Neural progenitor cell (in vitro differentiated cells): ENCODE measurements at regions not wholly inside any gene's neighbourhood (a gene's known extent, or its start where the extent isn't known, plus 50 kb on each side); places are given as distances from the start of the nearest gene placed in this dataset.

ENCODE experiments used
- DNase-seq: peaks from one replicate; pipeline ENCODE4 v3.0.0-alpha.2; 2016; ENCODE audit warnings: low spot score
- H2AFZ ChIP-seq: fragments of 200-600 bp; sonication (generic); replicated peaks from 2 replicates; pipeline ENCODE4 v1.6.1; 2016; ENCODE audit warnings: antibody characterized with exemption
- H3F3A ChIP-seq: fragments of 200-600 bp; sonication (generic); 2 replicates; pipeline ENCODE4 v1.6.1; 2016; ENCODE audit warnings: antibody characterized with exemption, low read depth
- H3K27ac ChIP-seq: fragments of 200-600 bp; sonication (generic); 2 replicates; pipeline ENCODE4 v1.5.1; 2016; ENCODE audit warnings: mild to moderate bottlenecking
- H3K27me3 ChIP-seq: fragments of 200-600 bp; sonication (generic); 2 replicates; pipeline ENCODE4 v1.6.1; 2016; ENCODE audit warnings: mild to moderate bottlenecking, moderate library complexity
- H3K36me3 ChIP-seq: fragments of 200-600 bp; sonication (generic); 2 replicates; pipeline ENCODE4 v1.5.1; 2016
- H3K4me1 ChIP-seq: fragments of 200-600 bp; sonication (generic); 2 replicates; pipeline ENCODE4 v1.6.1; 2016; ENCODE audit warnings: mixed run types
- H3K4me2 ChIP-seq: fragments of 200-600 bp; sonication (generic); 2 replicates; pipeline ENCODE4 v1.6.1; 2016
- H3K4me3 ChIP-seq: fragments of 200-600 bp; sonication (generic); 2 replicates; pipeline ENCODE4 v1.5.1; 2016
- H3K79me2 ChIP-seq: fragments of 200-600 bp; sonication (generic); 2 replicates; pipeline ENCODE4 v1.6.1; 2016; ENCODE audit warnings: low read depth
- H3K9ac ChIP-seq: fragments of 200-600 bp; sonication (generic); 2 replicates; pipeline ENCODE4 v1.6.1; 2016
- H3K9me3 ChIP-seq: fragments of 200-600 bp; sonication (generic); 2 replicates; pipeline ENCODE4 v1.5.1; 2016; ENCODE audit warnings: low read depth
- H4K20me1 ChIP-seq: fragments of 200-600 bp; sonication (generic); 2 replicates; pipeline ENCODE4 v1.6.1; 2016; ENCODE audit warnings: low read depth
- H3K27ac Mint-ChIP-seq: 3 replicates; pipeline ENCODE4 v1.8.0; 2021; ENCODE audit warnings: mixed read lengths
- H3K27me3 Mint-ChIP-seq: 2 replicates; pipeline ENCODE4 v1.8.0; 2022; ENCODE audit warnings: low read depth, mild to moderate bottlenecking, inconsistent platforms, moderate library complexity, mixed read lengths; ENCODE audit not compliant: insufficient read depth
- H3K36me3 Mint-ChIP-seq: 3 replicates; pipeline ENCODE4 v1.8.0; 2021; ENCODE audit warnings: mixed read lengths
- H3K4me1 Mint-ChIP-seq: 3 replicates; pipeline ENCODE4 v1.8.0; 2021; ENCODE audit warnings: mixed read lengths
- H3K4me3 Mint-ChIP-seq: 3 replicates; pipeline ENCODE4 v1.8.0; 2021; ENCODE audit warnings: mild to moderate bottlenecking, moderate library complexity, mixed read lengths
- H3K9me3 Mint-ChIP-seq: 3 replicates; pipeline ENCODE4 v1.8.0; 2020; ENCODE audit warnings: mixed read lengths
- CTCF ChIP-seq: fragments of 200-600 bp; sonication (generic); IDR thresholded peaks from 2 replicates; pipeline ENCODE4 v1.5.1; 2017; ENCODE audit warnings: antibody characterized with exemption, mild to moderate bottlenecking
- EZH2 ChIP-seq: fragments of 200-600 bp; sonication (generic); IDR thresholded peaks from 2 replicates; pipeline ENCODE4 v1.6.1; 2017; ENCODE audit warnings: antibody characterized with exemption, mild to moderate bottlenecking, moderate library complexity
- EZH2phosphoT487 ChIP-seq: fragments of 200-600 bp; sonication (generic); IDR thresholded peaks from 2 replicates; pipeline ENCODE4 v1.6.1; 2017; ENCODE audit warnings: antibody characterized with exemption

GRCh38 chr1:157288006-157288405 lies 149.8 kb upstream of the ETV3 start:
- no peaks in the 10 kb centered on the region for H3K36me3 ChIP-seq
- no peak overlapping the region for H3K4me3 ChIP-seq

GRCh38 chr1:157287462-157287861 lies 149.3 kb upstream of the ETV3 start:
- no peak for DNase-seq
- Histone ChIP-seq H3K79me2 (no peaks in the 10 kb centered on the region), H3K4me1 (no peaks in the 10 kb centered on the region), H3K9me3 (no peaks in the 10 kb centered on the region), H3K36me3 (no peaks in the 10 kb centered on the region), H2AFZ (no peak overlapping the region), H3K9ac (no peak overlapping the region), H3F3A (no peaks in the 10 kb centered on the region), H3K4me2 (no peak overlapping the region), H3K27ac (no peak overlapping the region), H4K20me1 (no peaks in the 10 kb centered on the region), H3K4me3 (no peak overlapping the region), H3K27me3 (no peaks in the 10 kb centered on the region)
- Mint-ChIP-seq H3K9me3 (no peaks in the 10 kb centered on the region), H3K4me3 (no peak overlapping the region), H3K27me3 (peaks cover 14% of the 10 kb centered on the region), H3K36me3 (no peaks in the 10 kb centered on the region), H3K27ac (no peak overlapping the region), H3K4me1 (no peaks in the 10 kb centered on the region)
- no peak for TF ChIP-seq EZH2
- no peak for TF ChIP-seq CTCF
- no peak for TF ChIP-seq EZH2phosphoT487

More at GRCh38 chr1:157288006-157288405, 149.8 kb upstream of the ETV3 start:
- Histone ChIP-seq H3F3A (no peaks in the 10 kb centered on the region), H3K4me1 (no peaks in the 10 kb centered on the region), H3K9me3 (no peaks in the 10 kb centered on the region), H3K4me2 (no peak overlapping the region), H3K27me3 (no peaks in the 10 kb centered on the region), H4K20me1 (no peaks in the 10 kb centered on the region), H3K27ac (no peak overlapping the region), H2AFZ (no peak overlapping the region), H3K79me2 (no peaks in the 10 kb centered on the region), H3K9ac (no peak overlapping the region)
- DNase-seq = no peak
- Mint-ChIP-seq H3K4me3 (no peak overlapping the region), H3K27ac (no peak overlapping the region), H3K9me3 (no peaks in the 10 kb centered on the region), H3K27me3 (peaks cover 14% of the 10 kb centered on the region), H3K4me1 (no peaks in the 10 kb centered on the region), H3K36me3 (no peaks in the 10 kb centered on the region)
- TF ChIP-seq EZH2 (no peak), CTCF (no peak), EZH2phosphoT487 (no peak)

- peaks cover 14% of the 10 kb centered on the region for H3K27me3 Mint-ChIP-seq
- TF ChIP-seq CTCF = no peak
- no peak for TF ChIP-seq EZH2phosphoT487
- no peak for TF ChIP-seq EZH2
- H3F3A ChIP-seq = no peaks in the 10 kb centered on the region
- no peak overlapping the region for H2AFZ ChIP-seq
- H3K79me2 ChIP-seq = no peaks in the 10 kb centered on the region
- DNase-seq = no peak
- H3K4me1 ChIP-seq = no peaks in the 10 kb centered on the region
- no peak overlapping the region for H3K4me2 ChIP-seq
- H3K27me3 ChIP-seq = no peaks in the 10 kb centered on the region
- no peak overlapping the region for H3K9ac ChIP-seq
- H3K9me3 Mint-ChIP-seq = no peaks in the 10 kb centered on the region
- H3K9me3 ChIP-seq = no peaks in the 10 kb centered on the region
- no peaks in the 10 kb centered on the region for H4K20me1 ChIP-seq
- H3K27ac Mint-ChIP-seq = no peak overlapping the region
- no peaks in the 10 kb centered on the region for H3K4me1 Mint-ChIP-seq
- no peaks in the 10 kb centered on the region for H3K36me3 Mint-ChIP-seq
- H3K4me3 ChIP-seq = no peak overlapping the region
- H3K4me3 Mint-ChIP-seq = no peak overlapping the region
- no peaks in the 10 kb centered on the region for H3K36me3 ChIP-seq
- H3K27ac ChIP-seq = no peak overlapping the region
Measured at GRCh38 chr1:157286646-157287420, 148.6 kb upstream of the ETV3 start.
